ENCODE measurements at regions not wholly inside any gene's neighbourhood (a gene's known extent, or its start where the extent isn't known, plus 50 kb on each side); places are given as distances from the start of the nearest gene placed in this dataset.

DNA sequence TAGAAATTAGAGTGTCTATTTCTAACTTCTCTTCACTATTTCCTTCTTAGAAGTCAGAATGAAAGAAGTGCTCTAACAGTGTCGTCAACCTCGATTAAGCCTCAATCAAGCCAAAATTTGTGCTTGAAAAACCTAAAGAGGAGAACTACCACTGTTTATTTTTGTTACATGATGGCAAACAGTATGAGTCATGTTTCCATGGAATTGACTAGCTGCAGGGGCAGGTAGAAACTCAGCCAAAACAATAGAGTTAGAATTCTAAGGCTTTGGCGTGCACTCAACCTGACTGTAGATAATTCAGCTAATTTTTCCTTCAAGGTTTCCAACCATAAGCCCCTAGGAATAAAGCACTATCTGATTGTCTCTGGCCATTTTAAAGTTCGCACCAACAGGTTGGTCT lies 415.9 kb downstream of the ETS1 start:
- Mint-ChIP-seq H3K36me3 (ENCODE audit: low read depth) (no peaks in the 10 kb centered on the region), H3K4me1 (ENCODE audit: low read depth) (peaks cover 26% of the 10 kb centered on the region), H3K4me3 (ENCODE audit: unreplicated experiment) (no peak overlapping the region), H3K9me3 (ENCODE audit: low read depth) (no peaks in the 10 kb centered on the region), H3K27ac (ENCODE audit: unreplicated experiment) (no peak overlapping the region), H3K27me3 (ENCODE audit: low read depth) (no peaks in the 10 kb centered on the region)
- DNase-seq (ENCODE audit: low spot score): no peak
- TF ChIP-seq, protein P1, sequence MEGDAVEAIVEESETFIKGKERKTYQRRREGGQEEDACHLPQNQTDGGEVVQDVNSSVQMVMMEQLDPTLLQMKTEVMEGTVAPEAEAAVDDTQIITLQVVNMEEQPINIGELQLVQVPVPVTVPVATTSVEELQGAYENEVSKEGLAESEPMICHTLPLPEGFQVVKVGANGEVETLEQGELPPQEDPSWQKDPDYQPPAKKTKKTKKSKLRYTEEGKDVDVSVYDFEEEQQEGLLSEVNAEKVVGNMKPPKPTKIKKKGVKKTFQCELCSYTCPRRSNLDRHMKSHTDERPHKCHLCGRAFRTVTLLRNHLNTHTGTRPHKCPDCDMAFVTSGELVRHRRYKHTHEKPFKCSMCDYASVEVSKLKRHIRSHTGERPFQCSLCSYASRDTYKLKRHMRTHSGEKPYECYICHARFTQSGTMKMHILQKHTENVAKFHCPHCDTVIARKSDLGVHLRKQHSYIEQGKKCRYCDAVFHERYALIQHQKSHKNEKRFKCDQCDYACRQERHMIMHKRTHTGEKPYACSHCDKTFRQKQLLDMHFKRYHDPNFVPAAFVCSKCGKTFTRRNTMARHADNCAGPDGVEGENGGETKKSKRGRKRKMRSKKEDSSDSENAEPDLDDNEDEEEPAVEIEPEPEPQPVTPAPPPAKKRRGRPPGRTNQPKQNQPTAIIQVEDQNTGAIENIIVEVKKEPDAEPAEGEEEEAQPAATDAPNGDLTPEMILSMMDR (IDR thresholded peaks at IDR 0.05): no peak

DNA sequence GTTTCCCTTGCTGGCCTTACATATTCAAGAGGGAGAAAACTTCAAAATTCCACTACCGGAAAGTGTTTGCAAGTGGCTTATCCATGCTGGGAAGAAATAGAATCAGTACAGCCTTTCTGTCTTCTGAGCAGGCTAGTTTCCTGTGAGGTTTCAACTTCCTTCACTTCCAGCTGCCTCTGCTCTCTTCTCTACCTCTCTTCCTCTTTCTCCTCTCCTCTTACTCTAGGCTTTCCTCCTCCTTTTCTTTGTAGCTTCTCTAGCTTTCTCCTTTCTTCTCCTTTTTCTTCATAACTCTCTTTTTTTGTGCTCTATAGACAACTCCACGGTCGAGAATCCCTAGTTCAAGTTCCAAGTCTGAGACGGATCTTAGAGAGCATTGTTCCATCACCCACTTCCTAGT lies 421.8 kb downstream of the ETS1 start:
- Mint-ChIP-seq H3K27me3 (ENCODE audit: low read depth) (no peaks in the 10 kb centered on the region), H3K9me3 (ENCODE audit: low read depth) (no peaks in the 10 kb centered on the region), H3K4me3 (ENCODE audit: unreplicated experiment) (no peak overlapping the region), H3K36me3 (ENCODE audit: low read depth) (no peaks in the 10 kb centered on the region), H3K27ac (ENCODE audit: unreplicated experiment) (no peak overlapping the region), H3K4me1 (ENCODE audit: low read depth) (peaks cover 4% of the 10 kb centered on the region)
- TF ChIP-seq, protein P1 (IDR thresholded peaks at IDR 0.05): no peak
- no peak for DNase-seq (ENCODE audit: low spot score)

DNA sequence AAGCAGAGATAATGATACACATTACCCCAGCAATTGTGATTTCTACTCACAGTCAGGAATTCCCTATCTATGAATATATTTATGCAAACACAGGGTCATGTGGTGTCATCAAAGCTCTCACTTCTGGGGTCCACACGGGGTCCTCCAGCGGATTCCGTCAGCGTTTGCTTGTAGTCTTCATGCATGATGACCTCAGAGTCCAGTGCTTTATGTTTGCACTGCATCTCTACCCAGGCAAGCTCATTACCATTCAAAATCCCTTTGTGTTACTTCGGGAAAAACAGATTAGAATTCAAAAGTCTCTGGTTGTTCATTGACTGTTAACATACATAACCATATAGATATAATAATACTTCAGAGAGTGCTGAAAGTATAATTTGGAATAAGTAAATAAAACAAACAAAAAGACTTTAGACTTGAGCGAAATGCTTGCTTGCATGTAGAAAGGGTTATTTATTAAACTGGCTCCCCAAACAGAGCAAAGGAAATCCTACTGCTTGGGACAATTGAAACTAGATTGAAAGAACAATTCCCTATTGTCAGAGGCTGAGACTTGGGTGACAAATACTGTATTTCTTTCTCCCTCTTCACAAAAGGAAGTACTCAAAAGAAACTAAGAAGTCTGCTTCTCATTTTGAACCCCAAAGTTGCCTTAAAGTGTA lies 423.1 kb downstream of the ETS1 start:
- Mint-ChIP-seq H3K9me3 (ENCODE audit: low read depth) (no peaks in the 10 kb centered on the region), H3K36me3 (ENCODE audit: low read depth) (no peaks in the 10 kb centered on the region), H3K4me1 (ENCODE audit: low read depth) (peaks cover 4% of the 10 kb centered on the region), H3K27me3 (ENCODE audit: low read depth) (no peaks in the 10 kb centered on the region), H3K4me3 (ENCODE audit: unreplicated experiment) (no peak overlapping the region), H3K27ac (ENCODE audit: unreplicated experiment) (no peak overlapping the region)
- no peak for DNase-seq (ENCODE audit: low spot score)
- TF ChIP-seq, protein P1 (IDR thresholded peaks at IDR 0.05): no peak

DNA sequence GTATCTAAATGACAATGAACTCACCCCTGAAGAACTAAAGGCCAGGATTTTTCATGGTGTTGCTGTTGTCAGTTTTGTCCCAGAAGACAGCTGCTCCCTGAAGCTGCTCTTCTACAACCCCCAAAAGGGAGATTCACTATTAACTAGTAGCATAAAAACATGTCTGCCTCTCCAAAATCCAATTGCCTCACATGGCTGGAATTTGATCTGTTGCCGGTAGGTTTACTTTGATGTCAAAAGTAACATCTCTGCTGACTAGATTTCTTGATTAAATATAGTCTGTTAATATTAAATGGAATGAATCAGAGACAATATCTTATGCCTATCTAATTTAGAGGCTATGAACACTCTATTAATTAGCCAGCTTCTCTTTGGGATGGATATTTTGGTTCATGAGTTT lies 425.4 kb downstream of the ETS1 start:
- H3K4me1 Mint-ChIP-seq (ENCODE audit: low read depth): peaks cover 7% of the 10 kb centered on the region
- no peak for DNase-seq (ENCODE audit: low spot score)

DNA sequence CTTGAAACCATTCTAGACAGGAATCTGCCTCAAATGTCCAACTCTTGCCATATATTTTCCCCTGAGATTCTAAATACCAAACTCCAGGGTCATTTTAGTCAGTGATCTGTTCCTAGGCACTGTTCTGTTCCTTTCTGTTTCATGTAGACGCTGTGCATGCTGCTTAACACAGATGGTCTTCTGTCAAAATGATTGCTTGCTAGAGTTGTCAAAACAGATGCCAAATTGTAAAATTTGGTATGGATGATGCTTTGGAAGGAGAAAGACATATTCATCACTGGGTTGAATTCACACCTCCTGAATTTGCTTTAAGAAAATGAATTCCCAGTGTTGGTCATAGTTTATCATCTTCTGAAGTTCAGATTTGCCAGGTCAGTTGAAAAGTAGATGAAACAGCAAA lies 425.9 kb downstream of the ETS1 start:
- H3K36me3 Mint-ChIP-seq (ENCODE audit: low read depth): no peaks in the 10 kb centered on the region
- no peak overlapping the region for H3K4me3 Mint-ChIP-seq (ENCODE audit: unreplicated experiment)
- TF ChIP-seq, protein P1 (IDR thresholded peaks at IDR 0.05): no peak
- peaks cover 7% of the 10 kb centered on the region for H3K4me1 Mint-ChIP-seq (ENCODE audit: low read depth)
- H3K27ac Mint-ChIP-seq (ENCODE audit: unreplicated experiment): no peak overlapping the region
- no peaks in the 10 kb centered on the region for H3K27me3 Mint-ChIP-seq (ENCODE audit: low read depth)
- no peak for DNase-seq (ENCODE audit: low spot score)
- no peaks in the 10 kb centered on the region for H3K9me3 Mint-ChIP-seq (ENCODE audit: low read depth)

More for the DNA sequence above, 425.4 kb downstream of the ETS1 start:
- Mint-ChIP-seq H3K4me3 (ENCODE audit: unreplicated experiment) (no peak overlapping the region), H3K36me3 (ENCODE audit: low read depth) (no peaks in the 10 kb centered on the region), H3K27ac (ENCODE audit: unreplicated experiment) (no peak overlapping the region), H3K27me3 (ENCODE audit: low read depth) (no peaks in the 10 kb centered on the region), H3K9me3 (ENCODE audit: low read depth) (no peaks in the 10 kb centered on the region)
- TF ChIP-seq, protein P1 (IDR thresholded peaks at IDR 0.05): no peak
